ENCODE measurements at regions not wholly inside any gene's neighbourhood (a gene's known extent, or its start where the extent isn't known, plus 50 kb on each side); places are given as distances from the start of the nearest gene placed in this dataset.

- no peaks in the 10 kb centered on the region for H3K9me3 Mint-ChIP-seq
- TF ChIP-seq CTCF (IDR thresholded peaks at IDR 0.05) = no peak
- no peak for DNase-seq
- H3K27me3 Mint-ChIP-seq (ENCODE audit: low read depth, poor library complexity) = peaks cover 3% of the 10 kb centered on the region
- peaks cover 8% of the 10 kb centered on the region for H3K4me1 Mint-ChIP-seq
- H3K4me3 Mint-ChIP-seq = no peak overlapping the region
- no peaks in the 10 kb centered on the region for H3K36me3 Mint-ChIP-seq (ENCODE audit: low read depth)
- H3K27ac Mint-ChIP-seq = no peak overlapping the region
Observed at GRCh38 chr3:117272876-117273523, 563.4 kb downstream of the TUSC7 start.

GRCh38 chr3:117277816-117278215 lies 568.2 kb downstream of the TUSC7 start:
- Mint-ChIP-seq H3K4me1 (peaks cover 24% of the 10 kb centered on the region), H3K4me3 (no peak overlapping the region), H3K36me3 (ENCODE audit: low read depth) (no peaks in the 10 kb centered on the region), H3K27ac (no peak overlapping the region), H3K27me3 (ENCODE audit: low read depth, poor library complexity) (peaks cover 2% of the 10 kb centered on the region), H3K9me3 (no peaks in the 10 kb centered on the region)
- TF ChIP-seq CTCF (IDR thresholded peaks at IDR 0.05) = no peak
- no peak for DNase-seq

GRCh38 chr3:117278424-117279190 lies 569.0 kb downstream of the TUSC7 start:
- no peaks in the 10 kb centered on the region for H3K9me3 Mint-ChIP-seq
- no peaks in the 10 kb centered on the region for H3K36me3 Mint-ChIP-seq (ENCODE audit: low read depth)
- no peak overlapping the region for H3K4me3 Mint-ChIP-seq
- peaks cover 24% of the 10 kb centered on the region for H3K4me1 Mint-ChIP-seq
- peaks cover 7% of the 10 kb centered on the region for H3K27me3 Mint-ChIP-seq (ENCODE audit: low read depth, poor library complexity)
- no peak overlapping the region for H3K27ac Mint-ChIP-seq
- peak; percentile 18 for DNase-seq
- no peak for TF ChIP-seq CTCF (IDR thresholded peaks at IDR 0.05)

GRCh38 chr3:117281371-117281770 lies 571.8 kb downstream of the TUSC7 start:
- H3K27ac Mint-ChIP-seq = no peak overlapping the region
- peaks cover 7% of the 10 kb centered on the region for H3K27me3 Mint-ChIP-seq (ENCODE audit: low read depth, poor library complexity)
- H3K4me3 Mint-ChIP-seq = no peak overlapping the region
- TF ChIP-seq CTCF (IDR thresholded peaks at IDR 0.05) = no peak
- no peak for DNase-seq
- H3K36me3 Mint-ChIP-seq (ENCODE audit: low read depth) = no peaks in the 10 kb centered on the region
- H3K9me3 Mint-ChIP-seq = no peaks in the 10 kb centered on the region
- peaks cover 24% of the 10 kb centered on the region for H3K4me1 Mint-ChIP-seq

GRCh38 chr3:117282566-117282965 lies 573.0 kb downstream of the TUSC7 start:
- Mint-ChIP-seq H3K27me3 (ENCODE audit: low read depth, poor library complexity) (peaks cover 7% of the 10 kb centered on the region), H3K9me3 (no peaks in the 10 kb centered on the region), H3K4me1 (peaks cover 19% of the 10 kb centered on the region), H3K27ac (no peak overlapping the region), H3K36me3 (ENCODE audit: low read depth) (no peaks in the 10 kb centered on the region), H3K4me3 (no peak overlapping the region)
- DNase-seq = no peak
- no peak for TF ChIP-seq CTCF (IDR thresholded peaks at IDR 0.05)

- Mint-ChIP-seq H3K36me3 (ENCODE audit: low read depth) (no peaks in the 10 kb centered on the region), H3K9me3 (no peaks in the 10 kb centered on the region), H3K4me1 (no peaks in the 10 kb centered on the region), H3K4me3 (no peak overlapping the region), H3K27me3 (ENCODE audit: low read depth, poor library complexity) (peaks cover 4% of the 10 kb centered on the region), H3K27ac (no peak overlapping the region)
- TF ChIP-seq CTCF (IDR thresholded peaks at IDR 0.05) = no peak
- DNase-seq = no peak
Observed at GRCh38 chr3:117285737-117286136, 576.2 kb downstream of the TUSC7 start.

Data from nephron progenitor cell (in vitro differentiated cells).